ENCODE measurements at regions not wholly inside any gene's neighbourhood (a gene's known extent, or its start where the extent isn't known, plus 50 kb on each side); places are given as distances from the start of the nearest gene placed in this dataset.

- Histone ChIP-seq H3K27ac (ENCODE audit: low read length) (no peak overlapping the region), H3K9me3 (ENCODE audit: low read length) (no peaks in the 10 kb centered on the region), H3K9me2 (ENCODE audit: insufficient read depth, low read length) (no peaks in the 10 kb centered on the region), H3K9ac (ENCODE audit: low read length) (no peak overlapping the region), H3K4me3 (ENCODE audit: low read length) (no peak overlapping the region), H2AFZ (ENCODE audit: low read depth, low read length) (no peak overlapping the region), H3F3A (ENCODE audit: insufficient read depth, low read length, poor library complexity, severe bottlenecking) (no peaks in the 10 kb centered on the region), H4K20me1 (ENCODE audit: insufficient read depth) (no peaks in the 10 kb centered on the region), H3K79me2 (replicated peaks; ENCODE audit: insufficient read depth, low read length) (no peaks in the 10 kb centered on the region), H3K27me3 (ENCODE audit: insufficient read depth, low read depth, low read length) (no peaks in the 10 kb centered on the region), H3K4me2 (ENCODE audit: low read length) (no peak overlapping the region), H3K36me3 (ENCODE audit: insufficient read depth, low read length) (no peaks in the 10 kb centered on the region)
- TF ChIP-seq EZH2 (IDR thresholded peaks at IDR 0.05; ENCODE audit: borderline replicate concordance, insufficient read depth, low read length, poor library complexity, severe bottlenecking), result no peak
- TF ChIP-seq TAF1 (IDR thresholded peaks at IDR 0.05; ENCODE audit: low read depth), result no peak
- no peak for TF ChIP-seq SMC3 (conservative IDR thresholded peaks at IDR 0.05; ENCODE audit: poor library complexity)
Observed at GRCh38 chr2:59282374-59283057, 1041.4 kb upstream of the FANCL start.

GRCh38 chr2:59277671-59278070, 1036.5 kb upstream of the FANCL start:
- Histone ChIP-seq H3K4me3 (ENCODE audit: low read length) (no peak overlapping the region), H3K79me2 (replicated peaks; ENCODE audit: insufficient read depth, low read length) (no peaks in the 10 kb centered on the region), H3K27me3 (ENCODE audit: insufficient read depth, low read depth, low read length) (no peaks in the 10 kb centered on the region), H3K9ac (ENCODE audit: low read length) (no peak overlapping the region), H2AFZ (ENCODE audit: low read depth, low read length) (no peak overlapping the region), H3F3A (ENCODE audit: insufficient read depth, low read length, poor library complexity, severe bottlenecking) (no peaks in the 10 kb centered on the region), H3K27ac (ENCODE audit: low read length) (no peak overlapping the region), H4K20me1 (ENCODE audit: insufficient read depth) (no peaks in the 10 kb centered on the region), H3K9me2 (ENCODE audit: insufficient read depth, low read length) (no peaks in the 10 kb centered on the region), H3K9me3 (ENCODE audit: low read length) (no peaks in the 10 kb centered on the region), H3K36me3 (ENCODE audit: insufficient read depth, low read length) (no peaks in the 10 kb centered on the region), H3K4me2 (ENCODE audit: low read length) (no peak overlapping the region)
- TF ChIP-seq REST (IDR thresholded peaks at IDR 0.05; ENCODE audit: borderline replicate concordance) (no peak), TAF1 (IDR thresholded peaks at IDR 0.05; ENCODE audit: low read depth) (no peak), MXI1 (conservative IDR thresholded peaks at IDR 0.05; ENCODE audit: poor library complexity, severe bottlenecking) (no peak), POLR2AphosphoS5 (IDR thresholded peaks at IDR 0.05) (no peak), CTCF (IDR thresholded peaks at IDR 0.05; ENCODE audit: poor library complexity, severe bottlenecking) (no peak), RAD21 (conservative IDR thresholded peaks at IDR 0.05) (no peak), EP300 (conservative IDR thresholded peaks at IDR 0.05; ENCODE audit: poor library complexity, severe bottlenecking) (no peak), EZH2 (IDR thresholded peaks at IDR 0.05; ENCODE audit: borderline replicate concordance, insufficient read depth, low read length, poor library complexity, severe bottlenecking) (no peak), SMC3 (conservative IDR thresholded peaks at IDR 0.05; ENCODE audit: poor library complexity) (no peak)
